Muscle of leg (tissue), 3 donors: ENCODE measurements at regions not wholly inside any gene's neighbourhood (a gene's known extent, or its start where the extent isn't known, plus 50 kb on each side); places are given as distances from the start of the nearest gene placed in this dataset.

Experiments
- DNase-seq: peaks from one replicate; pipeline ENCODE4 v3.0.0; 2013
- H3K27ac ChIP-seq: one replicate; pipeline ENCODE4 v1.5.1; 2013; ENCODE audit warnings: mild to moderate bottlenecking, low read length, control low read depth
- H3K27me3 ChIP-seq: one replicate; pipeline ENCODE4 v1.6.1; 2013; ENCODE audit warnings: low read length; ENCODE audit not compliant: control insufficient read depth, insufficient read depth
- H3K36me3 ChIP-seq: one replicate; pipeline ENCODE4 v1.6.1; 2013; ENCODE audit warnings: low read length; ENCODE audit not compliant: control insufficient read depth, insufficient read depth
- H3K4me1 ChIP-seq: one replicate; pipeline ENCODE4 v1.6.1; 2013; ENCODE audit warnings: low read length; ENCODE audit not compliant: control insufficient read depth, insufficient read depth
- H3K4me3 ChIP-seq: one replicate; pipeline ENCODE4 v1.5.1; 2013; ENCODE audit warnings: low read length, control low read depth
- H3K9me3 ChIP-seq: replicated peaks from 2 replicates; pipeline ENCODE4 v1.6.1; 2013; ENCODE audit warnings: low read depth, low read length; ENCODE audit not compliant: control insufficient read depth
- WGBS: methylation state at CpG from one replicate; pipeline ENCODE4 v1.1.5; 2013; ENCODE audit warnings: missing lambda C conversion rate; ENCODE audit not compliant: insufficient coverage; 5-methylcytosine and 5-hydroxymethylcytosine counted together

- H3K27me3 ChIP-seq: no peaks in the 10 kb centered on the region
- DNase-seq: no peak
- H3K27ac ChIP-seq: peak overlapping the region; percentile 95
- peaks cover 3% of the 10 kb centered on the region for H3K9me3 ChIP-seq
- WGBS: no CpG with 5 or more reads among the region's 5 CpGs
- peak overlapping the region; percentile 57 for H3K4me3 ChIP-seq
- peaks cover 11% of the 10 kb centered on the region for H3K4me1 ChIP-seq
- no peaks in the 10 kb centered on the region for H3K36me3 ChIP-seq
These were observed 255.6 kb upstream of the JADE1 start for GRCh38 chr4:128553686-128554515.

- no peak for DNase-seq
- WGBS: no CpG with 5 or more reads among the region's 4 CpGs
- Histone ChIP-seq H3K27ac (peak overlapping the region; percentile 95), H3K27me3 (no peaks in the 10 kb centered on the region), H3K9me3 (peaks cover 3% of the 10 kb centered on the region), H3K4me3 (peak overlapping the region; percentile 57), H3K4me1 (peaks cover 10% of the 10 kb centered on the region), H3K36me3 (no peaks in the 10 kb centered on the region)
These were observed 257.0 kb upstream of the JADE1 start for GRCh38 chr4:128552586-128552907.

DNA sequence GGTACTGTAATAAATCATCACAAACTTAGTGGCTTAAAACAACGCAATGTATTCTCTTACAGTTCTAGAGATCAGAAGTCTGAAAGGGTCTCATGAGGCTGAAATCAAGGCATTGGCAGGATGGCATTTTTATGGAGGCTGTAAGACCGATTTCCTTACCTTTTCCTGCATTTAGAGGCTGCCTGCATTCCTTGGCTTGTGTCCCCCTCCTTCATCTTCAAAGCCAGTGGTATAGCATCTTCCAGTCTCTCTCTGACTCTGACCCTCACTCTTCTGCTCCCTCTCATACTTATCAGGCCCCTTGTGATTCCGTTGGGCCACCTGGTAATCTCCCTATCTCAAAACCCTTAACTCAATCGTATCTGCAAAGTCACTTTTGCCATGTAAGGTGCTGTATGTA is 258.2 kb upstream of the JADE1 start:
- H3K4me3 ChIP-seq: no peak overlapping the region

DNA sequence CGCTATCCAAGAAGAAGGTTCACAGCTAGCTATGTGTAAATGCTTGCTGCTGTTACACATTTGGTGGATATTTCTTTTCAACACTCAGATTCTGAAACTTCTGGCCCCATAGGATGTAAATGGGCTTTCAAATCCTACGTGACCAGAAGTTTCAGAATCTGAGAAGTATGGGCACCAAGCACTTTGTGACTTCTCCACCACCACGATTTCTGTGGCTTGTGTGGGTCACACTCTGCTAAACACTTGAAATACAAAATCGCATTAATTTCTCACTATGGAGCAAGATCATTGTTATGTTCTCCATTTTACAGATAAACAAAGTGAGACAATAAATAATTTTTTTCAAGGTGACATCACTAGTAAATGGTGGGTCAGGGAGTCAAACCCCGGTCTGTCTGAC is 259.4 kb upstream of the JADE1 start:
- WGBS: no CpG with 5 or more reads among the region's 5 CpGs
- Histone ChIP-seq H3K27ac (no peak overlapping the region), H3K27me3 (no peaks in the 10 kb centered on the region), H3K4me3 (no peak overlapping the region), H3K36me3 (no peaks in the 10 kb centered on the region), H3K4me1 (peaks cover 10% of the 10 kb centered on the region), H3K9me3 (peaks cover 3% of the 10 kb centered on the region)
- no peak for DNase-seq

More for the DNA sequence above, 258.2 kb upstream of the JADE1 start:
- Histone ChIP-seq H3K4me1 (peaks cover 10% of the 10 kb centered on the region), H3K27ac (no peak overlapping the region), H3K27me3 (no peaks in the 10 kb centered on the region), H3K9me3 (peaks cover 3% of the 10 kb centered on the region), H3K36me3 (no peaks in the 10 kb centered on the region)
- no peak for DNase-seq
- no CpG with 5 or more reads among the region's 4 CpGs for WGBS

GRCh38 chr4:128549636-128550035 is 259.9 kb upstream of the JADE1 start:
- Histone ChIP-seq H3K27me3 (no peaks in the 10 kb centered on the region), H3K27ac (no peak overlapping the region), H3K9me3 (peaks cover 3% of the 10 kb centered on the region), H3K4me1 (peaks cover 10% of the 10 kb centered on the region), H3K4me3 (no peak overlapping the region), H3K36me3 (no peaks in the 10 kb centered on the region)
- no CpG with 5 or more reads among the region's 1 CpG for WGBS
- no peak for DNase-seq

DNA sequence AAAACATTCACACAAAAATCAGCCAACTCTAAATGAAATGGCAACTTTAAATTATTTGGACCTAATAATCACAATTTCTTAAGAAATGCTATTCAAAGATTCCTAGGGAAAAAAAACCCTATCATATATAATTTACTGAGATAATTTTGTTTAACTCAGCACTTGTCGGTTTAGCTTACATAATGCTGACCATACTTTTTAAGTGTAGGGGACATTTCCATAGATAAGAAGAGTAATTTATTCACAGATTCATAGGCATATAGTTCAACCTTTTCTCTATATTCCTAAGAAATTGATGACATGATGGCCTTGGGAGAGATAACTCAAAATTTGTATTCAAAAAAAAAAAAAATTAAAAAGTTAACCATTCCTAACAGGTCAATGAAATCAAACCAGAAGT is 260.8 kb upstream of the PGRMC2 start:
- Histone ChIP-seq H3K36me3 (no peaks in the 10 kb centered on the region), H3K4me1 (peaks cover 5% of the 10 kb centered on the region), H3K9me3 (peaks cover 3% of the 10 kb centered on the region), H3K27ac (no peak overlapping the region), H3K4me3 (no peak overlapping the region), H3K27me3 (no peaks in the 10 kb centered on the region)
- no peak for DNase-seq
- no CpG with 5 or more reads among the region's 1 CpG for WGBS

DNA sequence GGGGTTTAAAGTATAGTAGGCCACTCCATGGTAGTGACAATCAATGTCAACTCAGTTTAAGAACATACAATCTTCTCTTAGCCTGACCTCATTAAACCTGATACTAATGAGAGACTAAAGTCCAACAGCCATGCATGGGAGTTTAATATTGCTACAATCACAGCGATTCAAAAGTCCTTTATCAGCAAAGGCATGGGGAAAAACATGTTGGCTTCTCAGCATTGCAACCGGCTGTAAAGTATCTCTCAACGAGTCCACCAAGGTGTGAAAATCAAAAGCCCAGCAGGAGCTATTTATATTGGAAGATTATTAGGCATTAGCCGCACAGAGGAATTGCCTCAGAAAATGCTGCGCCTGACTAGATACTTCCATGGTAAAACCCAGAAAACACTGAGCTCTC is 256.7 kb upstream of the PGRMC2 start:
- no peak for DNase-seq
- Histone ChIP-seq H3K4me3 (no peak overlapping the region), H3K36me3 (no peaks in the 10 kb centered on the region), H3K9me3 (no peaks in the 10 kb centered on the region), H3K4me1 (no peaks in the 10 kb centered on the region), H3K27me3 (no peaks in the 10 kb centered on the region), H3K27ac (no peak overlapping the region)
- 80% methylated on average over 1 of the region's 5 CpGs for WGBS

- DNase-seq: no peak
- Histone ChIP-seq H3K36me3 (no peaks in the 10 kb centered on the region), H3K9me3 (no peaks in the 10 kb centered on the region), H3K4me1 (no peaks in the 10 kb centered on the region), H3K4me3 (no peak overlapping the region), H3K27ac (no peak overlapping the region), H3K27me3 (no peaks in the 10 kb centered on the region)
- 73% methylated on average over 1 of the region's 6 CpGs for WGBS
These were observed 256.1 kb upstream of the PGRMC2 start for GRCh38 chr4:128543696-128544095.

DNA sequence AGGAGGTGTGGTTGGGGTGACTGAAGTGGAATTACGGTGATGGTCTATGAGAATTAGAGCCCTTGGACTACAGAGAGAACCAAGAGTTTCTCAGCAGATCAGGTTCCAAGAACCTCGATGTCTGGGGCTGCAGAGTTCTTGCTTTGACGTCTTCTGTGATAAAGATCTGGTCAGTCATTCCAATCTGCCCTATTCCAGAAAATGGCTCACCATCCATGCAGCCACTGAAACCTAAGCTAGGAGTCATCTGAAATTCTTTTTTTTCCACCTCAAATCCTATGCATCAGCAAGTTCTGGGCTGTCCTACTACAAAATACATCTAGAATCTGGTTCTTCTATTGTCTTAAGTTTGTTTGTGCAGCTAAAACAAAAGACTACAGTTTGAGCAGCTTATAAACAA is 254.4 kb upstream of the PGRMC2 start:
- H3K27me3 ChIP-seq: no peaks in the 10 kb centered on the region
- no peak for DNase-seq
- H3K27ac ChIP-seq: no peak overlapping the region
- no peaks in the 10 kb centered on the region for H3K36me3 ChIP-seq
- H3K4me1 ChIP-seq: no peaks in the 10 kb centered on the region
- H3K4me3 ChIP-seq: no peak overlapping the region
- H3K9me3 ChIP-seq: no peaks in the 10 kb centered on the region
- 91% methylated on average over 3 of the region's 3 CpGs for WGBS

DNA sequence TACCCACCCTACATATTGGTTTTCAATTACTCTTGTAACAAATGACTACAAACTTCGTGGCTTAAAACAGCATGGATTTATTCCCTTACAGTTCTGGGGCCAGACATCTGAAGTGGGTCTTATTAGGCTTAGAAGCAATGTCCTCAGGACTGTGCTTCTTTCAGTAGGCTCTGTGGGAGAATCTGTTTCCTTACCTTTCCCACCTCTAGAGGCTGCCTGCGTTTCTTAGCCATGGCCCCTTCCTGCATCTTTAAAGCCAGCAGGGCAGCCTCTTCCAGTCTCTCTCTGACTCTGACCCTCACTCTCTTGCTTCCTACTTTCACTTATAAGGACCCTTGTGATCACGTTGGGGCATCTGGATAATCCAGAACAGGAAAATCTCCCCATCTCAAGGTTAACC is 252.5 kb upstream of the PGRMC2 start:
- Histone ChIP-seq H3K4me1 (no peaks in the 10 kb centered on the region), H3K27me3 (no peaks in the 10 kb centered on the region)
- WGBS: 67% methylated on average over 1 of the region's 3 CpGs

More for the DNA sequence above, 252.5 kb upstream of the PGRMC2 start:
- Histone ChIP-seq H3K9me3 (no peaks in the 10 kb centered on the region), H3K27ac (no peak overlapping the region), H3K4me3 (no peak overlapping the region), H3K36me3 (no peaks in the 10 kb centered on the region)
- DNase-seq: no peak
